NCI-H526 (cell line): ENCODE measurements at regions not wholly inside any gene's neighbourhood (a gene's known extent, or its start where the extent isn't known, plus 50 kb on each side); places are given as distances from the start of the nearest gene placed in this dataset.

Experiments
- DNase-seq, 2 experiments: peaks; one replicate each; lab custom pipeline; 2025; lab: John Stamatoyannopoulos, UW

GRCh38 chr12:30874455-30875321, 51.9 kb upstream of the TSPAN11 start:
- DNase-seq: peak in 1 of 2 experiments; percentile 21

- DNase-seq: no peak
Measured at GRCh38 chr12:30870491-30871265, 55.9 kb upstream of the TSPAN11 start.

GRCh38 chr12:30867415-30867814, 59.1 kb upstream of the TSPAN11 start:
- no peak for DNase-seq

GRCh38 chr12:30866256-30866655, 60.3 kb upstream of the TSPAN11 start:
- no peak for DNase-seq

GRCh38 chr12:30863839-30864238, 62.7 kb upstream of the TSPAN11 start:
- DNase-seq: no peak

GRCh38 chr12:30862486-30862885, 64.1 kb upstream of the TSPAN11 start:
- DNase-seq: no peak

GRCh38 chr12:30859226-30859625, 67.3 kb upstream of the TSPAN11 start:
- DNase-seq: no peak

GRCh38 chr12:30858471-30858870, 68.1 kb upstream of the TSPAN11 start:
- DNase-seq: no peak

GRCh38 chr12:30853561-30854133, 72.9 kb upstream of the TSPAN11 start:
- no peak for DNase-seq

- DNase-seq: peak in 1 of 2 experiments; percentile 34
Measured at GRCh38 chr12:30850684-30851083, 75.9 kb upstream of the TSPAN11 start.

- peak; percentile 59 to 83 for DNase-seq
Measured at GRCh38 chr12:30847259-30847658, 79.3 kb upstream of the TSPAN11 start.

- DNase-seq: no peak
Measured at GRCh38 chr12:30846776-30847175, 79.8 kb upstream of the TSPAN11 start.

GRCh38 chr12:30845676-30846075, 80.9 kb upstream of the TSPAN11 start:
- DNase-seq: no peak

- no peak for DNase-seq
Measured at GRCh38 chr12:30843211-30843610, 83.3 kb upstream of the TSPAN11 start.

- DNase-seq: no peak
Measured at GRCh38 chr12:30840715-30841114, 85.8 kb upstream of the TSPAN11 start.

- DNase-seq: peak in 1 of 2 experiments; percentile 4
Measured at GRCh38 chr12:30839643-30840220, 85.0 kb upstream of the CAPRIN2 start.

- DNase-seq: no peak
Measured at GRCh38 chr12:30837595-30837994, 82.8 kb upstream of the CAPRIN2 start.

GRCh38 chr12:30836656-30837445, 82.1 kb upstream of the CAPRIN2 start:
- no peak for DNase-seq

- DNase-seq: no peak
Measured at GRCh38 chr12:30835216-30835615, 80.5 kb upstream of the CAPRIN2 start.

GRCh38 chr12:30830751-30831150, 76.0 kb upstream of the CAPRIN2 start:
- no peak for DNase-seq

- no peak for DNase-seq
Measured at GRCh38 chr12:30829876-30830275, 75.1 kb upstream of the CAPRIN2 start.

GRCh38 chr12:30828686-30829085, 73.9 kb upstream of the CAPRIN2 start:
- no peak for DNase-seq
